Nephron (organoid): ENCODE measurements at regions not wholly inside any gene's neighbourhood (a gene's known extent, or its start where the extent isn't known, plus 50 kb on each side); places are given as distances from the start of the nearest gene placed in this dataset.

ENCODE experiments used
- H3K27ac Mint-ChIP-seq, 3 experiments: 2 replicates each; pipeline ENCODE4 v1.8.0; 2020; ENCODE audit warnings: mixed read lengths in 3 of 3, mild to moderate bottlenecking in 2 of 3, moderate library complexity in 1 of 3
- H3K27me3 Mint-ChIP-seq: 2 replicates; pipeline ENCODE4 v1.8.0; 2021; ENCODE audit warnings: low read depth, mild to moderate bottlenecking, moderate library complexity, mixed read lengths
- H3K36me3 Mint-ChIP-seq: 2 replicates; pipeline ENCODE4 v1.8.0; 2020; ENCODE audit warnings: low read depth, mixed read lengths
- H3K4me1 Mint-ChIP-seq: 2 replicates; pipeline ENCODE4 v1.8.0; 2020; ENCODE audit warnings: mixed read lengths
- H3K4me3 Mint-ChIP-seq, 3 experiments: 2 replicates each; pipeline ENCODE4 v1.8.0; 2020; ENCODE audit warnings: mild to moderate bottlenecking in 3 of 3, mixed read lengths in 3 of 3, moderate library complexity in 2 of 3
- H3K9me3 Mint-ChIP-seq: 2 replicates; pipeline ENCODE4 v1.8.0; 2020; ENCODE audit warnings: mixed read lengths
- CTCF ChIP-seq, 3 experiments: fragments of 200-600 bp; sonication (generic); IDR thresholded peaks; one replicate each; pipeline ENCODE4 v1.5.0; 2021; ENCODE audit warnings: antibody characterized with exemption in 3 of 3; ENCODE audit not compliant: unreplicated experiment in 3 of 3

DNA sequence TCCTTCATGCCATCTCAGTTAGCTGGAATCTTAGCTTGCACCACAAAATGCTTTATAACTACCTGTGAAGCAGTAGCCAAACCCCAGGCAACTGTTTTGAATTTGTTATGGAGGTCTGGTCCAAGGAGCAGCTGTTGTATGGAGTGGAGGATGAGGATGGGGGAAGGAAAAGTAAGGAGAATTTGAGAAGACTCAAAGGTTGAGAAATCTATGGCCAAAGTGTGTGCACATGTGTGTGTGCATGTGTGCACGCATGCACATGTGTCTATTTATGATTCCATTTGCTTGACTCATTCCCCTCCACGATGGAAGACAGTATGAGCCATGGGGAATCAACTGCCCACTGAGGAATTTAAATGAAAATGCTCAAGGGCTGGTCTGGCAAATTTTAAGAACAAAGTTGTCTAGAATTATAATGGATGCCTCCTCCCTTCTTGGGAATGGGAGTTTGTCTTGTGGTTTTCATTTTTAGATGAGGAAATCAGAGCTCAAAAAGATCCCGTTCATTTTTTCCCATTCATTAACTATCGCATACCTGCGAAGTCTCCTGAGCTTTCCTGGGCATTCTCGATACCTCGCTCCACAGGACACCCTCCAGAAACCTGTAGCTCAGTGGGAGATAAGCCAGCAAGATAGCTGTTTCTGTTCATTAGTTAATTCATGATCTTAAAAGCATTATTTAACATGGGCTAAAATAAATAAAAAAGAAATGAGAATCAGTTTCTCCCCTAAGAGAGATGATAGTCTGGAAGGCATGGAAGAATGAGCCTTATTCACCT lies 152.3 kb upstream of the NEDD9 start:
- TF ChIP-seq CTCF (IDR thresholded peaks at IDR 0.05; ENCODE audit: unreplicated experiment in 3 of 3): no peak
- no peak overlapping the region for H3K4me3 Mint-ChIP-seq
- no peaks in the 10 kb centered on the region for H3K36me3 Mint-ChIP-seq
- no peak overlapping the region for H3K27ac Mint-ChIP-seq
- H3K27me3 Mint-ChIP-seq: no peaks in the 10 kb centered on the region
- peaks cover 9% of the 10 kb centered on the region for H3K4me1 Mint-ChIP-seq
- H3K9me3 Mint-ChIP-seq: no peaks in the 10 kb centered on the region

- no peak for TF ChIP-seq CTCF (IDR thresholded peaks at IDR 0.05; ENCODE audit: unreplicated experiment in 3 of 3)
- Mint-ChIP-seq H3K4me1 (peaks cover 9% of the 10 kb centered on the region), H3K27ac (no peak overlapping the region), H3K4me3 (no peak overlapping the region), H3K27me3 (no peaks in the 10 kb centered on the region), H3K9me3 (peaks cover 3% of the 10 kb centered on the region), H3K36me3 (no peaks in the 10 kb centered on the region)
Measured at GRCh38 chr6:11381801-11382513, 149.5 kb upstream of the NEDD9 start.

DNA sequence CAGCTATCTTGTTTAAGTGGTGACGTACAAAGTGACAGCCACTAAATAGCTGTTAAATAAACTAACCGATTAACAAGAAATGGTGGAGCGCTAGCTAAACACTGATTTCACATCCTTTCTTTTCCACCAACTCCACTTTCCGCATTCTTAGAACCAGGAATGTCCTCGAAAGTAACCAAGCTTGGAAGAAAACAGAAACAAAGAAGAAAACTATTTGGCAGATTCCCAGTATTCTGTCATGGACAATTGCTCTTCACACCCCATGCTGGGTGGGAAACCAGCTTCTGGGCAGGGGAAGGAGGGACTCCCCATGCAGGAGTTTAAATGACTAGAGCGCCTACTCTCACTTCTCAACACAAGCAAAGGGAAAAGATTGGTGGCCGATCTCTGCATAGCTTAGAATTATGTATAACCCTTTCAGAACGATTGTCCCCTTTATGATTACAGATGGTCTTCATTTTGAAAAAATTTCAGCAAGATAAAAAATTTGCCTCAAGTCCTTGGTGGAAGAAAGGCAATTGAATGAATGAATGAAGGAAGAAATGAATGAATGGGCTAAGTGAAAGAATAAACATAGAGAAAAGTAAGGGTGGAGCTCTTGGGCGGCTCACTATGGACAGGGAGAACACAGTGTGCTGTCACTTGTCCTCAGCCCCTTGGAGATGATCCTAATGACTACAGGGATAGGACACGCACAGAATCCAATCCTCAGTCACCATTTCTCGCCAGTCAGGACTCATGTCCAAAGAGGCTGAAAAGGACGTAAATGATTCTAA lies 148.7 kb upstream of the NEDD9 start:
- Mint-ChIP-seq H3K36me3 (no peaks in the 10 kb centered on the region), H3K4me3 (no peak overlapping the region), H3K27me3 (no peaks in the 10 kb centered on the region), H3K4me1 (peaks cover 9% of the 10 kb centered on the region), H3K9me3 (peaks cover 6% of the 10 kb centered on the region), H3K27ac (peak overlapping the region; percentile 6 to 63 (median 35))
- no peak for TF ChIP-seq CTCF (IDR thresholded peaks at IDR 0.05; ENCODE audit: unreplicated experiment in 3 of 3)

- H3K36me3 Mint-ChIP-seq: no peaks in the 10 kb centered on the region
- no peak overlapping the region for H3K4me3 Mint-ChIP-seq
- no peak for TF ChIP-seq CTCF (IDR thresholded peaks at IDR 0.05; ENCODE audit: unreplicated experiment in 3 of 3)
- no peaks in the 10 kb centered on the region for H3K27me3 Mint-ChIP-seq
- H3K4me1 Mint-ChIP-seq: peaks cover 9% of the 10 kb centered on the region
- peaks cover 8% of the 10 kb centered on the region for H3K9me3 Mint-ChIP-seq
- peak overlapping the region; percentile 6 to 63 (median 35) for H3K27ac Mint-ChIP-seq
Measured at GRCh38 chr6:11380549-11380948, 148.1 kb upstream of the NEDD9 start.

- H3K36me3 Mint-ChIP-seq: no peaks in the 10 kb centered on the region
- no peak overlapping the region for H3K27ac Mint-ChIP-seq
- H3K4me1 Mint-ChIP-seq: peaks cover 9% of the 10 kb centered on the region
- no peaks in the 10 kb centered on the region for H3K27me3 Mint-ChIP-seq
- no peak for TF ChIP-seq CTCF (IDR thresholded peaks at IDR 0.05; ENCODE audit: unreplicated experiment in 3 of 3)
- H3K9me3 Mint-ChIP-seq: peaks cover 8% of the 10 kb centered on the region
- no peak overlapping the region for H3K4me3 Mint-ChIP-seq
Measured at GRCh38 chr6:11379805-11380204, 147.3 kb upstream of the NEDD9 start.
